ENCODE measurements at regions not wholly inside any gene's neighbourhood (a gene's known extent, or its start where the extent isn't known, plus 50 kb on each side); places are given as distances from the start of the nearest gene placed in this dataset.

- Mint-ChIP-seq H3K4me1 (no peaks in the 10 kb centered on the region), H3K27me3 (ENCODE audit: low read depth in 2 of 2) (no peaks in the 10 kb centered on the region), H3K4me3 (no peak overlapping the region), H3K9me3 (peaks cover 0 to 10% of the 10 kb centered on the region in 2 donors), H3K36me3 (no peaks in the 10 kb centered on the region), H3K27ac (no peak overlapping the region)
- no peak overlapping the region for H3K4me3 ChIP-seq (ENCODE audit: low read length)
- DNase-seq (no peak), ATAC-seq (no peak)
- no peaks in the 10 kb centered on the region for H3K27me3 ChIP-seq (ENCODE audit: control insufficient read depth, insufficient read depth, low read length)
- no peaks in the 10 kb centered on the region for H3K4me1 ChIP-seq (ENCODE audit: control insufficient read depth, insufficient read depth, low read length)
- intact Hi-C loops (cut with micrococcal nuclease), result no loop called here
- TF ChIP-seq CTCF (IDR thresholded peaks at IDR 0.05), result no peak
- no peaks in the 10 kb centered on the region for H3K36me3 ChIP-seq (ENCODE audit: control insufficient read depth, insufficient read depth, low read length)
- 100% methylated on average over 1 of the region's 1 CpG for WGBS (ENCODE audit: insufficient coverage)
- H3K27ac ChIP-seq (ENCODE audit: low read length), result no peak overlapping the region
- H3K9me3 ChIP-seq (ENCODE audit: control insufficient read depth, insufficient read depth, low read length), result no peaks in the 10 kb centered on the region
These were observed 66.3 kb upstream of the CDH8 start for GRCh38 chr16:62102588-62102987.

GRCh38 chr16:62100651-62101050, 64.4 kb upstream of the CDH8 start:
- no peaks in the 10 kb centered on the region for H3K4me1 ChIP-seq (ENCODE audit: control insufficient read depth, insufficient read depth, low read length)
- no peaks in the 10 kb centered on the region for H3K36me3 Mint-ChIP-seq
- H3K4me1 Mint-ChIP-seq, result no peaks in the 10 kb centered on the region
- no peak for ATAC-seq
- no peaks in the 10 kb centered on the region for H3K9me3 ChIP-seq (ENCODE audit: control insufficient read depth, insufficient read depth, low read length)
- H3K27me3 ChIP-seq (ENCODE audit: control insufficient read depth, insufficient read depth, low read length), result no peaks in the 10 kb centered on the region
- no peaks in the 10 kb centered on the region for H3K27me3 Mint-ChIP-seq (ENCODE audit: low read depth in 2 of 2)
- 100% methylated on average over 1 of the region's 2 CpGs for WGBS (ENCODE audit: insufficient coverage)
- no peak overlapping the region for H3K4me3 ChIP-seq (ENCODE audit: low read length)
- intact Hi-C loops (cut with micrococcal nuclease), result no loop called here
- no peak overlapping the region for H3K27ac Mint-ChIP-seq
- no peak overlapping the region for H3K27ac ChIP-seq (ENCODE audit: low read length)
- H3K9me3 Mint-ChIP-seq, result peaks cover 3 to 9% of the 10 kb centered on the region in 2 donors
- TF ChIP-seq CTCF (IDR thresholded peaks at IDR 0.05), result no peak
- H3K4me3 Mint-ChIP-seq, result no peak overlapping the region
- no peak for DNase-seq
- no peaks in the 10 kb centered on the region for H3K36me3 ChIP-seq (ENCODE audit: control insufficient read depth, insufficient read depth, low read length)

GRCh38 chr16:62089715-62090114, 53.5 kb upstream of the CDH8 start:
- Histone ChIP-seq H3K27ac (ENCODE audit: low read length) (no peak overlapping the region), H3K9me3 (ENCODE audit: control insufficient read depth, insufficient read depth, low read length) (no peaks in the 10 kb centered on the region), H3K36me3 (ENCODE audit: control insufficient read depth, insufficient read depth, low read length) (no peaks in the 10 kb centered on the region), H3K4me1 (ENCODE audit: control insufficient read depth, insufficient read depth, low read length) (no peaks in the 10 kb centered on the region), H3K4me3 (ENCODE audit: low read length) (no peak overlapping the region), H3K27me3 (ENCODE audit: control insufficient read depth, insufficient read depth, low read length) (no peaks in the 10 kb centered on the region)
- intact Hi-C loops (cut with micrococcal nuclease), result no loop called here
- Mint-ChIP-seq H3K9me3 (peaks cover 2 to 13% of the 10 kb centered on the region in 2 donors), H3K27me3 (ENCODE audit: low read depth in 2 of 2) (no peaks in the 10 kb centered on the region), H3K4me1 (no peaks in the 10 kb centered on the region), H3K36me3 (no peaks in the 10 kb centered on the region), H3K4me3 (no peak overlapping the region), H3K27ac (no peak overlapping the region)
- ATAC-seq, result no peak
- DNase-seq, result no peak
- 89% methylated on average over 3 of the region's 4 CpGs for WGBS (ENCODE audit: insufficient coverage)
- no peak for TF ChIP-seq CTCF (IDR thresholded peaks at IDR 0.05)

GRCh38 chr16:62088731-62089410, 52.6 kb upstream of the CDH8 start:
- Mint-ChIP-seq H3K27me3 (ENCODE audit: low read depth in 2 of 2) (no peaks in the 10 kb centered on the region), H3K36me3 (no peaks in the 10 kb centered on the region), H3K4me3 (no peak overlapping the region), H3K27ac (no peak overlapping the region), H3K4me1 (no peaks in the 10 kb centered on the region), H3K9me3 (peaks cover 2 to 13% of the 10 kb centered on the region in 2 donors)
- whole genome bisulfite sequencing (ENCODE audit: insufficient coverage), result 37% methylated on average over 4 of the region's 5 CpGs
- no peak overlapping the region for H3K27ac ChIP-seq (ENCODE audit: low read length)
- H3K4me3 ChIP-seq (ENCODE audit: low read length), result no peak overlapping the region
- no peaks in the 10 kb centered on the region for H3K36me3 ChIP-seq (ENCODE audit: control insufficient read depth, insufficient read depth, low read length)
- ATAC-seq (no peak), DNase-seq (no peak)
- no peaks in the 10 kb centered on the region for H3K27me3 ChIP-seq (ENCODE audit: control insufficient read depth, insufficient read depth, low read length)
- intact Hi-C loops (cut with micrococcal nuclease), result no loop called here
- no peak for TF ChIP-seq CTCF (IDR thresholded peaks at IDR 0.05)
- no peaks in the 10 kb centered on the region for H3K4me1 ChIP-seq (ENCODE audit: control insufficient read depth, insufficient read depth, low read length)
- H3K9me3 ChIP-seq (ENCODE audit: control insufficient read depth, insufficient read depth, low read length), result no peaks in the 10 kb centered on the region

All from natural killer cell (primary cell).